GM12878 (cell line): ENCODE measurements at regions not wholly inside any gene's neighbourhood (a gene's known extent, or its start where the extent isn't known, plus 50 kb on each side); places are given as distances from the start of the nearest gene placed in this dataset.

Source experiments
- ATAC-seq: fragments of 200-7000 bp; cut with Tn5 transposase; 3 replicates; pipeline ENCODE4 v1.9.1; 2020; ENCODE audit warnings: mild to moderate bottlenecking, moderate library complexity
- BruUV-seq: library from RNA; stranded (reverse); fragments of 400-500 nt; replicated peaks from 2 replicates; lab custom pipeline; 2021; lab: Mats Ljungman, UMichigan
- CTCF ChIA-PET: fragments of 300-600 bp; sonication (Branson Sonifier 250); formaldehyde crosslinking; extraction: SDS; loops from one replicate; lab custom pipeline; 2021; ENCODE audit warnings: inconsistent platforms; lab: Yijun Ruan, JAX
- POLR2A ChIA-PET: fragments of 350-600 bp; formaldehyde crosslinking; extraction: SDS; loops from one replicate; lab custom pipeline; 2021; ENCODE audit warnings: inconsistent platforms; lab: Charles Lee
- RAD21 ChIA-PET: fragments of 300-600 bp; sonication (Branson Sonifier 250); formaldehyde crosslinking; loops from one replicate; lab custom pipeline; 2023; ENCODE audit warnings: antibody characterized with exemption; ENCODE audit not compliant: unreplicated experiment; lab: Charles Lee
- SMC1A ChIA-PET: fragments of 300-600 bp; sonication (Branson Sonifier 250); formaldehyde crosslinking; loops from one replicate; lab custom pipeline; 2023; ENCODE audit not compliant: unreplicated experiment, uncharacterized antibody; lab: Charles Lee
- DNase-seq: peaks from one replicate; pipeline ENCODE4 v3.0.0-alpha.2; 2011; ENCODE audit warnings: low read depth, low spot score
- FAIRE-seq: peaks from 3 replicates; lab custom pipeline; 2011; peaks lifted over from hg19 to GRCh38; lab: Jason Lieb, UNC
- H2AFZ ChIP-seq: 2 replicates; pipeline ENCODE4 v1.6.0; 2011; ENCODE audit warnings: low read depth, low read length, control low read depth; ENCODE audit not compliant: control insufficient read depth
- H3K27ac ChIP-seq: 2 replicates; pipeline ENCODE4 v1.5.1; 2011; ENCODE audit warnings: control low read depth; ENCODE audit not compliant: control insufficient read depth, insufficient read depth
- H3K27me3 ChIP-seq, 2 experiments: replicated peaks in 1 of 2; 2 replicates each; pipeline versions ENCODE4 v1.6.0 to v1.6.1; 2011; ENCODE audit warnings: low read length in 1 of 2; ENCODE audit not compliant: control insufficient read depth in 2 of 2, insufficient read depth in 2 of 2
- H3K36me3 ChIP-seq, 2 experiments: 2 replicates each; pipeline ENCODE4 v1.5.1; 2011; ENCODE audit warnings: low read length in 1 of 2; ENCODE audit not compliant: control insufficient read depth in 2 of 2, insufficient read depth in 2 of 2
- H3K4me1 ChIP-seq: 2 replicates; pipeline ENCODE4 v1.6.1; 2011; ENCODE audit warnings: mild to moderate bottlenecking, low read length, moderate library complexity, mixed read lengths; ENCODE audit not compliant: control insufficient read depth, insufficient read depth
- H3K4me2 ChIP-seq: 2 replicates; pipeline ENCODE4 v1.6.0; 2011; ENCODE audit warnings: control low read depth; ENCODE audit not compliant: control insufficient read depth, insufficient read depth
- H3K4me3 ChIP-seq: fragments of 200-600 bp; sonication (generic); 2 replicates; pipeline ENCODE4 v1.5.1; 2016
- H3K79me2 ChIP-seq: 2 replicates; pipeline ENCODE4 v1.6.0; 2011; ENCODE audit warnings: low read length; ENCODE audit not compliant: control insufficient read depth, insufficient read depth
- H3K9ac ChIP-seq: 2 replicates; pipeline ENCODE4 v1.8.0; 2011; ENCODE audit warnings: low read length, control low read depth, mixed read lengths; ENCODE audit not compliant: control insufficient read depth, insufficient read depth
- H3K9me3 ChIP-seq: replicated peaks from 3 replicates; pipeline ENCODE4 v1.5.1; 2011; ENCODE audit warnings: mild to moderate bottlenecking, low read length; ENCODE audit not compliant: control insufficient read depth, insufficient read depth
- H4K20me1 ChIP-seq: 2 replicates; pipeline ENCODE4 v1.6.0; 2011; ENCODE audit not compliant: control insufficient read depth, insufficient read depth
- ATF7 ChIP-seq: fragments of 450-650 bp; IDR thresholded peaks from 2 replicates; pipeline ENCODE4 v1.6.1; 2016; ENCODE audit warnings: low read depth, mild to moderate bottlenecking
- CHD2 ChIP-seq: IDR thresholded peaks from 2 replicates; pipeline ENCODE4 v1.6.1; 2011; ENCODE audit warnings: low read depth, low read length, improper control_type of control experiment, borderline replicate concordance
- HSF1 ChIP-seq: fragments of 150-350 bp; IDR thresholded peaks from 2 replicates; pipeline ENCODE4 v1.6.1; 2014; ENCODE audit warnings: mild to moderate bottlenecking, low read depth, low read length
- NBN ChIP-seq: fragments of 450-650 bp; IDR thresholded peaks from 2 replicates; pipeline ENCODE4 v1.6.1; 2016
- NFYB ChIP-seq: IDR thresholded peaks from 2 replicates; pipeline ENCODE4 v1.6.1; 2011; ENCODE audit warnings: low read depth, mild to moderate bottlenecking, low read length, improper control_type of control experiment, moderate library complexity; ENCODE audit not compliant: insufficient read depth
- NRF1 ChIP-seq: conservative IDR thresholded peaks from 2 replicates; pipeline ENCODE4 v1.6.1; 2011; ENCODE audit warnings: mild to moderate bottlenecking, low read depth, low read length, improper control_type of control experiment
- SIN3A ChIP-seq: IDR thresholded peaks from 2 replicates; pipeline ENCODE4 v1.6.1; 2012; ENCODE audit warnings: low read depth, low read length, improper control_type of control experiment
- SMAD5 ChIP-seq: IDR thresholded peaks from 2 replicates; pipeline ENCODE4 v1.6.1; 2016; ENCODE audit warnings: antibody characterized with exemption, low read depth
- STAT3 ChIP-seq: IDR thresholded peaks from 2 replicates; pipeline ENCODE4 v1.6.1; 2011; ENCODE audit warnings: low read depth, low read length, improper control_type of control experiment
- SUPT20H ChIP-seq: IDR thresholded peaks from 2 replicates; pipeline ENCODE4 v1.6.1; 2011; ENCODE audit warnings: low read depth, mild to moderate bottlenecking, low read length, moderate library complexity, borderline replicate concordance; ENCODE audit not compliant: control insufficient read depth
- TAF1 ChIP-seq: IDR thresholded peaks from 2 replicates; pipeline ENCODE4 v1.6.1; 2011; ENCODE audit warnings: mild to moderate bottlenecking, low read depth, low read length, borderline replicate concordance
- WGBS: methylation state at CpG from one replicate; pipeline ENCODE4 v1.1.6; 2016; ENCODE audit warnings: low lambda C conversion rate; ENCODE audit not compliant: insufficient replicate concordance, insufficient coverage; ENCODE audit errors: missing lambda C conversion rate; 5-methylcytosine and 5-hydroxymethylcytosine counted together
- in situ Hi-C: fragments of 300-500 bp; cut with MboI; formaldehyde crosslinking; loops from 9 replicates; pipeline ENCODE4 v1.14.3; 2018; ENCODE audit warnings: mixed read lengths
- intact Hi-C: fragments of 100-400 bp; cut with micrococcal nuclease; formaldehyde crosslinking; loops from one replicate; pipeline ENCODE4 v1.14.2; 2022; ENCODE audit not compliant: unreplicated experiment
- TF ChIP-seq, protein P1 (sequence below): fragments of 450-650 bp; IDR thresholded peaks from 2 replicates; pipeline ENCODE4 v1.6.1; 2016; ENCODE audit warnings: mild to moderate bottlenecking, moderate library complexity, borderline replicate concordance
- TF ChIP-seq, protein P2 (sequence below): IDR thresholded peaks from 2 replicates; pipeline ENCODE4 v1.6.1; 2011; ENCODE audit warnings: low read depth, mild to moderate bottlenecking, low read length, moderate library complexity, borderline replicate concordance; ENCODE audit errors: extremely low read depth

- intact Hi-C loops (no loop called here), in situ Hi-C loops (no loop called here)
- CTCF ChIA-PET: interaction anchor here (1.1 to 1.3 kb wide), 3 partner anchors 10 to 39 kb away, joined by 3 to 5 read pairs (median 4); no protein-coding TSS in a partner anchor
- Histone ChIP-seq H2AFZ (no peak overlapping the region), H3K4me3 (no peak overlapping the region), H3K4me2 (no peak overlapping the region), H3K9ac (no peak overlapping the region), H3K36me3 (no peaks in the 10 kb centered on the region), H3K27ac (no peak overlapping the region), H3K27me3 (no peaks in the 10 kb centered on the region), H3K9me3 (no peaks in the 10 kb centered on the region)
- FAIRE-seq (no peak), DNase-seq (no peak)
- SMC1A ChIA-PET: interaction anchor here (1.2 kb wide), 1 partner anchor 14 kb away, joined by 4 read pairs; no protein-coding TSS in a partner anchor
- WGBS: 52% methylated on average over 5 of the region's 5 CpGs
- RAD21 ChIA-PET: no interaction called here
- no TSS peak for BruUV-seq
- TF ChIP-seq NRF1 (no peak), HSF1 (no peak), SMAD5 (no peak), NFYB (no peak), CHD2 (no peak)
- TF ChIP-seq, all 136 proteins: peak for 0
- Histone ChIP-seq H3K79me2 (no peaks in the 10 kb centered on the region), H4K20me1 (no peaks in the 10 kb centered on the region), H3K4me1 (no peaks in the 10 kb centered on the region)
- ATAC-seq: no peak
- POLR2A ChIA-PET: no interaction called here
Measured at GRCh38 chr14:98262566-98262965, 1009.4 kb downstream of the BCL11B start.

DNA sequence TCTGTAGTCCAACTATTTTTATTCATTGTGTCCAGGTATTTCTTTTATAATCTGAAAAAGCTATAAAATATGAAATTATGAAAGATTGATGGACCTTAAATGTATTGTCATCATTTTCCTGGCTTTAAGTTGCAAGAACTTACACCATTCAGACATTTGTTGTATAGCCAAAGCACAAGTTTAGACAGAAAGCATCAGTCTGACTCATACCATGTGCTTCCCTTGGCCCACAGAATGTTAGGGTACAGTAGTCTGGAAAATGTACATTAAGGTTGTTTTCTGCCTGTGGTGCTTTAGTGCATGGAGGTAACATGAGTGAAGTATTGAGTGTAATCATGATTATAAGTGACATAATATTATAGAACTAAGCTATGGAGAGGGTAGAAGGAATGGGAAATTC lies 1002.5 kb downstream of the BCL11B start:
- CTCF ChIA-PET: interaction anchor here (1.0 to 1.4 kb wide), 2 partner anchors 11 to 14 kb away, joined by 3 to 4 read pairs; no protein-coding TSS in a partner anchor
- ATAC-seq (no peak), DNase-seq (no peak), FAIRE-seq (no peak)
- H3K4me3 ChIP-seq: no peak overlapping the region
- RAD21 ChIA-PET: interaction anchor here (1.1 to 1.4 kb wide), 2 partner anchors 8 to 42 kb away, joined by 3 read pairs; no protein-coding TSS in a partner anchor
- H3K27ac ChIP-seq: no peak overlapping the region
- H3K79me2 ChIP-seq: no peaks in the 10 kb centered on the region
- POLR2A ChIA-PET: interaction anchor here (0.6 kb wide), 1 partner anchor 37 kb away, joined by 4 read pairs; no protein-coding TSS in a partner anchor
- H4K20me1 ChIP-seq: no peaks in the 10 kb centered on the region
- no peaks in the 10 kb centered on the region for H3K4me1 ChIP-seq
- SMC1A ChIA-PET: interaction anchor here (0.9 to 1.8 kb wide), 3 partner anchors 13 to 128 kb away, joined by 3 to 6 read pairs (median 4); no protein-coding TSS in a partner anchor
- no peak overlapping the region for H3K9ac ChIP-seq
- H3K4me2 ChIP-seq: no peak overlapping the region
- no peaks in the 10 kb centered on the region for H3K9me3 ChIP-seq
- BruUV-seq: no TSS peak
- H3K36me3 ChIP-seq: no peaks in the 10 kb centered on the region
- in situ Hi-C loops: no loop called here
- H3K27me3 ChIP-seq: no peaks in the 10 kb centered on the region
- intact Hi-C loops: no loop called here
- H2AFZ ChIP-seq: no peak overlapping the region
- TF ChIP-seq, protein P1, sequence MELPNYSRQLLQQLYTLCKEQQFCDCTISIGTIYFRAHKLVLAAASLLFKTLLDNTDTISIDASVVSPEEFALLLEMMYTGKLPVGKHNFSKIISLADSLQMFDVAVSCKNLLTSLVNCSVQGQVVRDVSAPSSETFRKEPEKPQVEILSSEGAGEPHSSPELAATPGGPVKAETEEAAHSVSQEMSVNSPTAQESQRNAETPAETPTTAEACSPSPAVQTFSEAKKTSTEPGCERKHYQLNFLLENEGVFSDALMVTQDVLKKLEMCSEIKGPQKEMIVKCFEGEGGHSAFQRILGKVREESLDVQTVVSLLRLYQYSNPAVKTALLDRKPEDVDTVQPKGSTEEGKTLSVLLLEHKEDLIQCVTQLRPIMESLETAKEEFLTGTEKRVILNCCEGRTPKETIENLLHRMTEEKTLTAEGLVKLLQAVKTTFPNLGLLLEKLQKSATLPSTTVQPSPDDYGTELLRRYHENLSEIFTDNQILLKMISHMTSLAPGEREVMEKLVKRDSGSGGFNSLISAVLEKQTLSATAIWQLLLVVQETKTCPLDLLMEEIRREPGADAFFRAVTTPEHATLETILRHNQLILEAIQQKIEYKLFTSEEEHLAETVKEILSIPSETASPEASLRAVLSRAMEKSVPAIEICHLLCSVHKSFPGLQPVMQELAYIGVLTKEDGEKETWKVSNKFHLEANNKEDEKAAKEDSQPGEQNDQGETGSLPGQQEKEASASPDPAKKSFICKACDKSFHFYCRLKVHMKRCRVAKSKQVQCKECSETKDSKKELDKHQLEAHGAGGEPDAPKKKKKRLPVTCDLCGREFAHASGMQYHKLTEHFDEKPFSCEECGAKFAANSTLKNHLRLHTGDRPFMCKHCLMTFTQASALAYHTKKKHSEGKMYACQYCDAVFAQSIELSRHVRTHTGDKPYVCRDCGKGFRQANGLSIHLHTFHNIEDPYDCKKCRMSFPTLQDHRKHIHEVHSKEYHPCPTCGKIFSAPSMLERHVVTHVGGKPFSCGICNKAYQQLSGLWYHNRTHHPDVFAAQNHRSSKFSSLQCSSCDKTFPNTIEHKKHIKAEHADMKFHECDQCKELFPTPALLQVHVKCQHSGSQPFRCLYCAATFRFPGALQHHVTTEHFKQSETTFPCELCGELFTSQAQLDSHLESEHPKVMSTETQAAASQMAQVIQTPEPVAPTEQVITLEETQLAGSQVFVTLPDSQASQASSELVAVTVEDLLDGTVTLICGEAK: no peak
- TF ChIP-seq ATF7 (no peak), NBN (no peak), SIN3A (no peak), STAT3 (no peak), TAF1 (no peak), SUPT20H (no peak)
- TF ChIP-seq, protein P2, sequence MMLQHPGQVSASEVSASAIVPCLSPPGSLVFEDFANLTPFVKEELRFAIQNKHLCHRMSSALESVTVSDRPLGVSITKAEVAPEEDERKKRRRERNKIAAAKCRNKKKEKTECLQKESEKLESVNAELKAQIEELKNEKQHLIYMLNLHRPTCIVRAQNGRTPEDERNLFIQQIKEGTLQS: no peak
